Activated CD4-positive, alpha-beta T cell treated with anti-CD3 and anti-CD28 coated beads, Interleukin-2, Interleukin-4, amounts not matched to agents 100 ng/mL and 50 ng/mL, durations not matched to agents 16 hours and 8 hours (primary cell): ENCODE measurements at regions not wholly inside any gene's neighbourhood (a gene's known extent, or its start where the extent isn't known, plus 50 kb on each side); places are given as distances from the start of the nearest gene placed in this dataset.
"Not testable (repeated sequence)": the region's sequence is repeated elsewhere in the genome, so short reads cannot be mapped to it uniquely, and the experiment has no call there.

ENCODE experiments used
- DNase-seq: peaks from one replicate; pipeline ENCODE4 v3.0.0-alpha.2; 2020; ENCODE audit warnings: low spot score

GRCh38 chr2:215535125-215535668, 99.3 kb upstream of the FN1 start:
- DNase-seq, result no peak

GRCh38 chr2:215533716-215534115, 97.8 kb upstream of the FN1 start:
- not testable (repeated sequence) for DNase-seq

GRCh38 chr2:215532844-215533243, 97.0 kb upstream of the FN1 start:
- no peak for DNase-seq

- DNase-seq, result no peak
Measured at GRCh38 chr2:215531284-215531683, 95.4 kb upstream of the FN1 start.

DNA sequence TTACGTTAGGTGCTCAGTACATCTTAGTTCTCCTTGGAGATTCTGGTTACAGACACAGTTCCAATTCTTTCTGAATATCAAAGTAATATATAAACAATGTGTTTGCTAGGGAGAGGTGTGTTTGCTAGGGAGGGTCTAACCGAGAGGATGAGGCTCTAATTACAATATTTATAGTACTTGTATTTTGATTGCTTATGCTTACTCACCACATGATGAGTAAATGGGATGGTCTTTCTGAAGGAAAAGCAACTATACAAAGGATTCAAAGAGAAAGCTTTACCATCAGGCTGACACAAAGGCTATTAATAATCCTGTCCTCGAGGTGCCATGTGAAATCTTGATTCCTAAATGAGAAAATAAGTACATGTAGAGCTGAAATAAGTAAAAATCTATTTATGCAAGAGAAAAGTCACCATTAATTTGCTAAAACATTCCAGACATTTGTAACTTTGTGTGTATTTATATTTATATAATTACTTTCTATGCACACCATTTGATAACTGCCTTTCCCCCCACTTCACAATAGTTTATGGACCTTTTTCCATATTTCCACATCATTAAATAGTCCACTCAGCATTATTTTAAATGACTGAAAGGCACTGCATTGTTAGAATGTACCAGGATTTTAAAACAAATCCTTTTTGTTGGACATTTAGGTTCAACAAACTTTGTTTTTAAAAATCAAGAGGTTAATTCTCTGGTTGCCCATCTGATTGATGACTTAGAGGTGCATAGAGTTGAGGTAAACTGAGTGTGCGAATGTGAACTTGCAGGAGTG, 94.5 kb upstream of the FN1 start:
- DNase-seq, result no peak

GRCh38 chr2:215529271-215529670, 93.4 kb upstream of the FN1 start:
- DNase-seq, result no peak

DNA sequence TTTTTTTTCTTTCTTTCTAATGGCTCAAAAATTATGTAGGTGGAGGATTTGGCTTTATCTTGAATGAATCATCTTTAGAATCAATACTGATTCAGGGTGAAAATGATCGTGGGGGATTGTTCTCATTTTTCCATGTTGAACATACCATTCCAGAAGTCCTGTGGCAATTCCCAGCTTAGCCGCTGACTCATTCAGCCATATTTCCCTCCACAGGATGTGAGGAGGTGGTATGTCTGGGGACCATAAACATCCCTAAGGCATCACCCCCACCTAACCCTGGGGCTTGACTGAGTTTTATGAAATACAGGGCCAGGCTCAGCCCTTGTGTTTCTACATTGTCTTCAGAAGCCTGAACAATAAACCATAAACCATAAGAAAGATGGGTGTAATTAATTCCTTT, 92.7 kb upstream of the FN1 start:
- no peak for DNase-seq

- no peak for DNase-seq
Measured at GRCh38 chr2:215527736-215528135, 91.9 kb upstream of the FN1 start.

GRCh38 chr2:215526341-215526740, 90.5 kb upstream of the FN1 start:
- no peak for DNase-seq

GRCh38 chr2:215522237-215522636, 86.4 kb upstream of the FN1 start:
- no peak for DNase-seq

DNA sequence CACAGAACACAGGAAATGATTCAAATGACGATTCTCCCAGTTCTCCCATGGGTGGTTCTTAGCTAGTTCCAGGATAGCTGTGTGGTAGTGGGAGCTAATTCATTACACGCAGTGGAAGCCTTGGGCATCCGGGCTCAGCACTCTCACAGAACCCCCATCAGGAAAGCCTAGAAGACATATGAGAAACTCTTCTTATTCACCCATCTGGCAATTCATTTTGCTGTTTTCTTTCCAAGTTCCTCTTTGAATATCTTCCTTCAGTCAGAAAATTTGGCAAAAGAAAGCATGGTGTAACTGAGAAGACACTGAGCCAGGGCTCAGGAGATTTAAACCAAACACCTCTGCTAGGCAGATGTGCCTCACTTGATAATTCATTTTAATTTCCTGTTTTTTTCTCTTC, 85.2 kb upstream of the FN1 start:
- DNase-seq, result no peak

DNA sequence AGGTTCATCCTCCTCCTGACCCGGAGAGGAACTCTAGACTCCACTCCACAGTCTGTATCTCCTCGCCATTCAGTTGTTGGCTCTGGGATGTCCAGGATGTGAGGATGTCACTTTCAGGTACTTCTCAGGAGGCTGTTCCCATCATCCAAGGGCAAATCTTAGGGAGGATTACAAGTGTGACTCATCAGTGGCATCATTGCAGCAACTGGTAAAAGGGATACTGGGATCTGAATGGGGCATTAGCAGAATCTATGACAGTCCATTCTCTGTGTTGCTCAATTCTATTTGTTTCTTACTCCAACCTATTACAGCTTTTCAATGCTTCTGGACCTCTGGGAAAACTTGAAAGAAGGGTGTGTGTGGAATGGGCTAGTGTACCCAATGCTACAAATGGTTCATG, 81.5 kb upstream of the FN1 start:
- DNase-seq, result no peak

- no peak for DNase-seq
Measured at GRCh38 chr2:215514516-215514915, 78.6 kb upstream of the FN1 start.

DNA sequence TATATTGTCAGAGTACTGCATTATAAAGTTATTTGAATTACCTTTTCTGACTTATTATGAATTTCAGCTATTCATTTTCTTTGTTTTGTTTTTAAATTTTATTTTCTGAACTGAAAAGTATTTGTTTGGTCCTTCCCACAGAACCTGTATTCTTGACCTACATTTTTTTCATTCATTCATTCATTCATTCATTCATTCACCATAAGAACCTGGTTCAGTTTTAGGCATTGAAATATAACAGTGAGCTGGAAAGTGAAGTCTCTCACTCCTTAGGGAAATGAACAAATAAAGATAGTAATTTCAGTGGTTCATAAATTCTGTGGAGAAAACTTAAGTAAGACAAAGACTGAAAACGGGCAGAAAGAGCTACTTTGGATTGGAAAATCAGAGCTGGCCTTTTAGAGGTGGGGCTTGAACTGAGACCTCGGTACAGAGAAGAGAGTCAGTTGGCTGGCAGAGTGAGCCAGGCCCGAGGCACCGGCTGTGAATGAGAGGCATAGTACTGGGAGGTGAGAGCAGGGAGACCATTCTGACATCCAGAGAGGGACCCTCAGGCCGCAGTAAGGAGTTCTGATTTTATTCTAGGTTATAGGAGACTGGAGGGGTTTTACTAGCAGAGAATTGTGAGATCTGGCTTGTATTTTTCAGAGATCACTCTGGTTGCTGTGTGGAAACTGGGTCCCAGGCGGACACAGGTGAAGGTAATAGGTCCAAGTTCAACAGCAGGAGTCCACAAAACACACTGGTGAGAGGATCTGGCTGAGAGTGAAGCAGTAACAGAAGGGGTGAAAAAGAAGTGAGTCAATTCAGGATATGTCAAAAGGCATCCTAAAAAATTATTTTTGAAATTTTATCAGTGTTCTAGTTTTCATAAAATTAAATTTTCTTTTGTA, 75.8 kb upstream of the FN1 start:
- no peak for DNase-seq

DNA sequence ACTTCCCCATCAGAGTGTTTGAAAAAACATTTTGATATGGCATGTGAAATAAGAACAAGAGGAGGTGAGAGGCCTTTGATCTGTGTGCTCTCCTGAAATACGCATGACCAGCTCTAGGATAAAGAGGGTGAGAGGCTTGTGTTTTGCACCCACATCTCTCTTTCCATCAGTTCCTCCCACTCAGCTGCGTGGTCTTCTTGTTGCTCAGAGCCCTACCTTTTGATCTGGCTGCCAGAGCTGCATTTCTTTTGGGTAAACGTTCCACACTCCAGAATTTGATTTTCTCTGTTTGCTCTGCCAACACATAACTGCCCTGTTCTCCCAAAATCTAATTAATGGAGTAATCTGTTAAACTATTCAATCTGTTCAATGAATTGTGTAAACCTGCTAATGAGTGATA, 72.0 kb upstream of the FN1 start:
- no peak for DNase-seq

GRCh38 chr2:215507136-215507535, 71.3 kb upstream of the FN1 start:
- DNase-seq, result no peak

GRCh38 chr2:215506604-215506990, 70.7 kb upstream of the FN1 start:
- DNase-seq, result no peak

DNA sequence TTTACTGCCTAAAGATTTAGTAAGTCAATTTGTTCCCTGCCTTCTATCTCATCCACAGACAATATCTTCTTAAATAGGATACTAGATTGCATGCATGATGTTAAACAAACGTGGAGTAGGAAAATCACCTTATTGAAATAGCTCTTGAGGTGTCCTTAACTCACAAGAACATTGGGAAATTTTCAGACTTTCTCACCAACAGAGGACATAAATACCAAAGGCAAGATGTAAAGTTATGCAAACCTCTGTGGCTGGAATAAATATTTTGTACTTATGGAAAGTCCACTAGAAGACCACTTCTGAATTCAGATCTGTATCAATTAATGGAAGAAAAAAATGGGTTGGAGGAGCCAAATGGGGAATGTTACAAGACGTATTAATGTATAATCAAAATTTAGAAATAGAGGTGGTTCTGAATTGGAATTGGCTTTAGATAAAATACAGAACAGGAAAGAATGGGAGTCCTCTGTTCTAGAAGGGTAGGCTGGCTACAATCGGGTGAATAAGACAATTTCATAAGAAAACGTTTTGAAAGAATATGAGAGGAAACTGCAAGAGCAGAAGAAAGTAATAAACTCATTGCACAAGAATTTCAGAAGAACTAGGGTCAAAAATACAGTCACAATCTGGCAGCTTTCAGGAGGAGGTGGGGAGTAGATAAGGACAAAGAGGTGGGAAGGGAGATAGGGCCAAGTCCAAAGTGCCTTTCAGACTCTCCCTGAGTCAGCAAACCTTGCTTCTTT, 69.3 kb upstream of the FN1 start:
- DNase-seq, result no peak

- DNase-seq, result no peak
Measured at GRCh38 chr2:215504547-215504946, 68.7 kb upstream of the FN1 start.

GRCh38 chr2:215503381-215503780, 67.5 kb upstream of the FN1 start:
- DNase-seq, result no peak

- no peak for DNase-seq
Measured at GRCh38 chr2:215500466-215500865, 64.6 kb upstream of the FN1 start.

- no peak for DNase-seq
Measured at GRCh38 chr2:215499331-215499730, 63.5 kb upstream of the FN1 start.
